IMR-90 (cell line): ENCODE measurements at regions not wholly inside any gene's neighbourhood (a gene's known extent, or its start where the extent isn't known, plus 50 kb on each side); places are given as distances from the start of the nearest gene placed in this dataset.

ENCODE experiments used
- ATAC-seq: fragments of 200-7000 bp; cut with Tn5 transposase; 2 replicates; pipeline ENCODE4 v1.9.1; 2020; ENCODE audit warnings: low read depth, mild to moderate bottlenecking, moderate library complexity
- BruUV-seq: library from RNA; stranded (reverse); fragments of 400-500 nt; replicated peaks from 2 replicates; lab custom pipeline; 2021; lab: Mats Ljungman, UMichigan
- CTCF ChIA-PET: fragments of 300-600 bp; formaldehyde crosslinking; extraction: SDS; loops from one replicate; lab custom pipeline; 2021; ENCODE audit warnings: antibody characterized with exemption; lab: Yijun Ruan, JAX
- POLR2A ChIA-PET: fragments of 300-600 bp; sonication (Branson Sonifier 250); formaldehyde crosslinking; loops from one replicate; lab custom pipeline; 2022; ENCODE audit warnings: antibody characterized with exemption; ENCODE audit not compliant: unreplicated experiment; lab: Charles Lee
- DNase-seq: peaks from one replicate; pipeline ENCODE4 v3.0.0; 2013
- H2AFZ ChIP-seq: replicated peaks from 2 replicates; pipeline ENCODE3; 2013; ENCODE audit warnings: low read length, mild to moderate bottlenecking; ENCODE audit not compliant: poor library complexity
- H2AK5ac ChIP-seq: 2 replicates; pipeline ENCODE4 v1.6.1; 2013; ENCODE audit warnings: low read depth, low read length, inconsistent platforms
- H2AK9ac ChIP-seq: replicated peaks from 2 replicates; pipeline ENCODE3; 2013; ENCODE audit warnings: mild to moderate bottlenecking, low read depth, low read length, moderate library complexity; ENCODE audit not compliant: poor library complexity
- H2BK120ac ChIP-seq: 2 replicates; pipeline ENCODE4 v1.6.1; 2013; ENCODE audit warnings: low read depth, low read length, inconsistent platforms
- H2BK15ac ChIP-seq: 3 replicates; pipeline ENCODE4 v1.6.1; 2013; ENCODE audit warnings: low read depth, low read length, inconsistent platforms
- H2BK20ac ChIP-seq: 2 replicates; pipeline ENCODE4 v1.6.1; 2013; ENCODE audit warnings: low read depth, mild to moderate bottlenecking, inconsistent platforms, low read length, moderate library complexity
- H2BK5ac ChIP-seq: 2 replicates; pipeline ENCODE4 v1.6.1; 2013; ENCODE audit warnings: mild to moderate bottlenecking, low read depth, low read length, inconsistent platforms; ENCODE audit not compliant: poor library complexity, severe bottlenecking
- H3K14ac ChIP-seq: replicated peaks from 2 replicates; pipeline ENCODE4 v1.6.1; 2013; ENCODE audit warnings: low read depth, low read length, inconsistent platforms
- H3K18ac ChIP-seq: 2 replicates; pipeline ENCODE4 v1.6.1; 2013; ENCODE audit warnings: low read depth, low read length, control low read depth
- H3K23ac ChIP-seq: 2 replicates; pipeline ENCODE4 v1.6.1; 2013; ENCODE audit warnings: low read depth, low read length, inconsistent platforms
- H3K27ac ChIP-seq: 2 replicates; pipeline ENCODE4 v1.5.1; 2013; ENCODE audit warnings: mild to moderate bottlenecking, control low read depth, low read length; ENCODE audit not compliant: insufficient read depth
- H3K27me3 ChIP-seq: 2 replicates; pipeline ENCODE4 v1.6.1; 2013; ENCODE audit warnings: low read length; ENCODE audit not compliant: control insufficient read depth, insufficient read depth
- H3K36me3 ChIP-seq: 2 replicates; pipeline ENCODE4 v1.6.1; 2013; ENCODE audit warnings: low read length, mixed read lengths; ENCODE audit not compliant: control insufficient read depth, insufficient read depth
- H3K4ac ChIP-seq: 2 replicates; pipeline ENCODE4 v1.6.1; 2013; ENCODE audit warnings: low read depth, low read length, inconsistent platforms
- H3K4me1 ChIP-seq: 2 replicates; pipeline ENCODE4 v1.6.1; 2013; ENCODE audit warnings: low read length, mixed read lengths; ENCODE audit not compliant: control insufficient read depth, insufficient read depth
- H3K4me2 ChIP-seq: 2 replicates; pipeline ENCODE4 v1.6.1; 2013; ENCODE audit warnings: low read depth, mild to moderate bottlenecking, control low read depth, low read length, moderate library complexity
- H3K4me3 ChIP-seq: 2 replicates; pipeline ENCODE4 v1.5.1; 2013; ENCODE audit warnings: low read depth, mild to moderate bottlenecking, control low read depth, low read length, moderate library complexity; ENCODE audit not compliant: insufficient read depth
- H3K56ac ChIP-seq: 2 replicates; pipeline ENCODE4 v1.6.1; 2013; ENCODE audit warnings: low read length, inconsistent platforms; ENCODE audit not compliant: insufficient read depth; ENCODE audit errors: extremely low read depth
- H3K79me1 ChIP-seq, 2 experiments: 2 replicates each; pipeline ENCODE4 v1.6.1; 2013; ENCODE audit warnings: low read length in 2 of 2, inconsistent platforms in 1 of 2, low read depth in 1 of 2
- H3K9ac ChIP-seq: 2 replicates; pipeline ENCODE4 v1.6.1; 2013; ENCODE audit warnings: low read depth, low read length, control low read depth
- H3K9me1 ChIP-seq: 2 replicates; pipeline ENCODE4 v1.6.1; 2013; ENCODE audit warnings: low read length, inconsistent platforms; ENCODE audit not compliant: insufficient read depth
- H3K9me3 ChIP-seq: 2 replicates; pipeline ENCODE4 v1.6.1; 2013; ENCODE audit warnings: low read length; ENCODE audit not compliant: control insufficient read depth, insufficient read depth
- H4K20me1 ChIP-seq: 2 replicates; pipeline ENCODE4 v1.6.1; 2013; ENCODE audit warnings: low read length, inconsistent platforms; ENCODE audit not compliant: insufficient read depth
- H4K5ac ChIP-seq: 2 replicates; pipeline ENCODE4 v1.6.1; 2013; ENCODE audit warnings: mild to moderate bottlenecking, low read depth, low read length, control low read depth
- H4K8ac ChIP-seq, 2 experiments: 2 replicates each; pipeline ENCODE4 v1.6.1; 2013; ENCODE audit warnings: low read depth in 2 of 2, low read length in 2 of 2, control low read depth in 1 of 2, inconsistent platforms in 1 of 2
- H4K91ac ChIP-seq: 2 replicates; pipeline ENCODE4 v1.6.1; 2013; ENCODE audit warnings: low read depth, low read length, inconsistent platforms; ENCODE audit not compliant: insufficient read depth
- BHLHE40 ChIP-seq: fragments of 150-350 bp; IDR thresholded peaks from 2 replicates; pipeline ENCODE4 v1.6.1; 2016; ENCODE audit warnings: mild to moderate bottlenecking, low read depth, low read length
- CHD1 ChIP-seq: IDR thresholded peaks from 2 replicates; pipeline ENCODE4 v1.6.1; 2012; ENCODE audit warnings: low read depth, low read length, improper control_type of control experiment
- MAFK ChIP-seq: IDR thresholded peaks from 2 replicates; pipeline ENCODE4 v1.6.1; 2012; ENCODE audit warnings: low read depth, low read length, improper control_type of control experiment
- MXI1 ChIP-seq: IDR thresholded peaks from 2 replicates; pipeline ENCODE4 v1.6.1; 2012; ENCODE audit warnings: low read depth, mild to moderate bottlenecking, low read length, moderate library complexity, borderline replicate concordance
- RAD21 ChIP-seq: IDR thresholded peaks from 2 replicates; pipeline ENCODE4 v1.6.1; 2012; ENCODE audit warnings: low read length, improper control_type of control experiment
- RFX5 ChIP-seq: IDR thresholded peaks from 2 replicates; pipeline ENCODE4 v1.8.0; 2012; ENCODE audit warnings: low read depth, mild to moderate bottlenecking, low read length, moderate library complexity
- SMC3 ChIP-seq: fragments of 150-350 bp; IDR thresholded peaks from 2 replicates; pipeline ENCODE4 v1.6.1; 2016; ENCODE audit warnings: low read depth, mild to moderate bottlenecking, antibody characterized with exemption, low read length, moderate library complexity
- WGBS, 2 experiments: methylation state at CpG; one replicate each; pipeline versions ENCODE4 v1.1.5 to v1.1.7; 2013; ENCODE audit warnings: missing lambda C conversion rate in 2 of 2; ENCODE audit not compliant: insufficient read length in 1 of 2; ENCODE audit errors: extremely low coverage in 2 of 2; 5-methylcytosine and 5-hydroxymethylcytosine counted together
- dilution Hi-C: fragments of 300-500 bp; cut with HindIII; formaldehyde crosslinking; loops from one replicate; pipeline ENCODE4 v1.14.3; 2018; ENCODE audit warnings: low sequenced_read_pairs; ENCODE audit not compliant: unreplicated experiment
- in situ Hi-C: fragments of 300-500 bp; cut with MboI; formaldehyde crosslinking; loops from 3 replicates; pipeline ENCODE4 v1.14.3; 2019; ENCODE audit warnings: low sequenced_read_pairs, inconsistent platforms, mixed read lengths
- intact Hi-C: fragments of 100-400 bp; cut with micrococcal nuclease; formaldehyde crosslinking; loops from 2 replicates; pipeline ENCODE4 v1.10.0; 2022
- TF ChIP-seq, protein P1 (sequence below): fragments of 150-350 bp; IDR thresholded peaks from 2 replicates; pipeline ENCODE4 v1.6.1; 2016; ENCODE audit warnings: low read depth, mild to moderate bottlenecking, low read length, moderate library complexity, borderline replicate concordance
- TF ChIP-seq, protein P2 (sequence below): conservative IDR thresholded peaks from 2 replicates; pipeline ENCODE4 v1.5.1; 2012; ENCODE audit warnings: mild to moderate bottlenecking, low read depth, low read length, improper control_type of control experiment

DNA sequence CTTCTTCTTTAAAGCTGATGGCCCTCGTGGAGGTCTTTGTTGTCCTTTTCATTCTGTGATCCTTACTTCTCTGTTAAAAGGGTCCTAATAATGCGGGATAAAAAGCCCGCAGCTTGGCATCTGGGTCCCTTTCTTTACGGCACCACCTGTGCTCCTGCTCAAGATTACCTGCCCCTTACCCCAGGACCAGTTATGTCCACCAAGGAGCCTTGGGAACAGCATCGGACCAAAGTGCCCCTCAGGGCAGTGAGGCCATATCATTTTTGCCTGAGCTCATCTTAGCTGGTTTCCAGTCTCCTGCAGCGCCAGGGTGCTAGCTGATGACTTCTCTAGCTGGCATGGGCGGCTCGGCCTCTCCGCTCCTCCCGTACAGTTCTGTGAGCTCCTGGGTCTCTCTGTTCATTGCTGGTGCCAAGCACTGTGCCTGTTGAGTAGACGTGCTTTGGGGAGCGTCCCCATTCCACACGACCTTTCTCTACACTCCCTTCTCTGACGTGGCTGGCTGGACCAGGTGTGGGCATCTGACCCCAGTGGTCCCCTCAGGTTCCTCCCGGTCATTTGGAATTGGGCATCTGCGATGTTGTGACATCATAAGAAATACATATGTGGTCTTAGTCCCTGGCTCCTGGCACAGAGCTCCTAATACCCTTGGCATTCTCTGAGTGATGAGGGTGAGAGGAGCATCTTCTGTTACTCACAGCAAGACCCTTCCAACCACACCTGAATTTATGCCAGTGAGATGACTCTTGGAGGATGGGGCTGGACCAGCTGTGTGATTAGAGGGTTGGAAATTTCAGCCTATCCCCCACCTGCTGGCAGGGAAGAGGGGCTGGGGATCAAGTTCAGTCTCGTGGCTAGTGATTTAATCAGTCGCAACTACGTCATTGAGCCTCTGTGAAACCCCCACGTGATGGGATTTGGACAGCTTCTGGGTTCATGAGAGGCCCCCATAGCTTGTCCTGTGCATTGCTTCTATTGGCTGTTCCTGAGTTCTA, 134.2 kb upstream of the HS6ST1 start:
- WGBS, 2 experiments: 88% methylated on average over 7 of the region's 20 CpGs; no CpG with 5 or more reads in 1 of the 2 experiments
- no peak overlapping the region for H4K91ac ChIP-seq
- no peaks in the 10 kb centered on the region for H4K20me1 ChIP-seq
- H3K4me1 ChIP-seq: no peaks in the 10 kb centered on the region
- no peaks in the 10 kb centered on the region for H3K9me1 ChIP-seq
- POLR2A ChIA-PET: no interaction called here
- TF ChIP-seq BHLHE40 (no peak), SMC3 (no peak), RFX5 (no peak), MAFK (no peak), MXI1 (no peak), RAD21 (no peak), CHD1 (no peak)
- TF ChIP-seq, protein P1, sequence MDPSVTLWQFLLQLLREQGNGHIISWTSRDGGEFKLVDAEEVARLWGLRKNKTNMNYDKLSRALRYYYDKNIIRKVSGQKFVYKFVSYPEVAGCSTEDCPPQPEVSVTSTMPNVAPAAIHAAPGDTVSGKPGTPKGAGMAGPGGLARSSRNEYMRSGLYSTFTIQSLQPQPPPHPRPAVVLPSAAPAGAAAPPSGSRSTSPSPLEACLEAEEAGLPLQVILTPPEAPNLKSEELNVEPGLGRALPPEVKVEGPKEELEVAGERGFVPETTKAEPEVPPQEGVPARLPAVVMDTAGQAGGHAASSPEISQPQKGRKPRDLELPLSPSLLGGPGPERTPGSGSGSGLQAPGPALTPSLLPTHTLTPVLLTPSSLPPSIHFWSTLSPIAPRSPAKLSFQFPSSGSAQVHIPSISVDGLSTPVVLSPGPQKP: no peak
- TF ChIP-seq, protein P2, sequence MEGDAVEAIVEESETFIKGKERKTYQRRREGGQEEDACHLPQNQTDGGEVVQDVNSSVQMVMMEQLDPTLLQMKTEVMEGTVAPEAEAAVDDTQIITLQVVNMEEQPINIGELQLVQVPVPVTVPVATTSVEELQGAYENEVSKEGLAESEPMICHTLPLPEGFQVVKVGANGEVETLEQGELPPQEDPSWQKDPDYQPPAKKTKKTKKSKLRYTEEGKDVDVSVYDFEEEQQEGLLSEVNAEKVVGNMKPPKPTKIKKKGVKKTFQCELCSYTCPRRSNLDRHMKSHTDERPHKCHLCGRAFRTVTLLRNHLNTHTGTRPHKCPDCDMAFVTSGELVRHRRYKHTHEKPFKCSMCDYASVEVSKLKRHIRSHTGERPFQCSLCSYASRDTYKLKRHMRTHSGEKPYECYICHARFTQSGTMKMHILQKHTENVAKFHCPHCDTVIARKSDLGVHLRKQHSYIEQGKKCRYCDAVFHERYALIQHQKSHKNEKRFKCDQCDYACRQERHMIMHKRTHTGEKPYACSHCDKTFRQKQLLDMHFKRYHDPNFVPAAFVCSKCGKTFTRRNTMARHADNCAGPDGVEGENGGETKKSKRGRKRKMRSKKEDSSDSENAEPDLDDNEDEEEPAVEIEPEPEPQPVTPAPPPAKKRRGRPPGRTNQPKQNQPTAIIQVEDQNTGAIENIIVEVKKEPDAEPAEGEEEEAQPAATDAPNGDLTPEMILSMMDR: no peak
- no peak for ATAC-seq
- no peak overlapping the region for H2BK5ac ChIP-seq
- no peak overlapping the region for H3K4me2 ChIP-seq
- no peak overlapping the region for H3K18ac ChIP-seq
- H3K27ac ChIP-seq: no peak overlapping the region
- H3K79me1 ChIP-seq: no peaks in the 10 kb centered on the region
- CTCF ChIA-PET: no interaction called here
- H2BK120ac ChIP-seq: no peak overlapping the region
- no peak overlapping the region for H3K14ac ChIP-seq
- H2AK9ac ChIP-seq: no peak overlapping the region
- no peak overlapping the region for H4K8ac ChIP-seq
- H3K4ac ChIP-seq: no peak overlapping the region
- dilution Hi-C loops (no loop called here), intact Hi-C loops (no loop called here), in situ Hi-C loops (no loop called here)
- no peak overlapping the region for H3K4me3 ChIP-seq
- H3K23ac ChIP-seq: no peak overlapping the region
- no peak overlapping the region for H4K5ac ChIP-seq
- H3K56ac ChIP-seq: no peak overlapping the region
- no peak for DNase-seq
- H2AFZ ChIP-seq: no peak overlapping the region
- H2BK20ac ChIP-seq: no peak overlapping the region
- H3K27me3 ChIP-seq: peaks cover 19% of the 10 kb centered on the region
- no peak overlapping the region for H2AK5ac ChIP-seq
- H3K9me3 ChIP-seq: peaks cover 3% of the 10 kb centered on the region; the same call in 1 of the 2 replicates
- BruUV-seq: no TSS peak
- no peaks in the 10 kb centered on the region for H3K36me3 ChIP-seq
- no peak overlapping the region for H3K9ac ChIP-seq
- H2BK15ac ChIP-seq: no peak overlapping the region
